GM12875 (cell line): ENCODE measurements at regions not wholly inside any gene's neighbourhood (a gene's known extent, or its start where the extent isn't known, plus 50 kb on each side); places are given as distances from the start of the nearest gene placed in this dataset.
"Not testable (repeated sequence)": the region's sequence is repeated elsewhere in the genome, so short reads cannot be mapped to it uniquely, and the experiment has no call there.

Source experiments
- H3K4me3 ChIP-seq: one replicate; pipeline ENCODE4 v1.5.1; 2011; ENCODE audit warnings: low read depth, low read length, control low read depth
- CTCF ChIP-seq: IDR thresholded peaks from 2 replicates; pipeline ENCODE4 v1.5.1; 2011; ENCODE audit warnings: low read depth, mild to moderate bottlenecking, control low read depth, inconsistent platforms, low read length, moderate library complexity, borderline replicate concordance; ENCODE audit not compliant: insufficient read depth

GRCh38 chrX:130566028-130566683 is 164.4 kb downstream of the RBMX2 start:
- H3K4me3 ChIP-seq, result no peak overlapping the region
- TF ChIP-seq CTCF, result no peak

- H3K4me3 ChIP-seq, result not testable (repeated sequence)
Observed at GRCh38 chrX:130573030-130573429, 171.2 kb downstream of the RBMX2 start.
